NB4 (cell line): ENCODE measurements at regions not wholly inside any gene's neighbourhood (a gene's known extent, or its start where the extent isn't known, plus 50 kb on each side); places are given as distances from the start of the nearest gene placed in this dataset.
"Not testable (repeated sequence)": the region's sequence is repeated elsewhere in the genome, so short reads cannot be mapped to it uniquely, and the experiment has no call there.

ENCODE experiments used
- MYC ChIP-seq: IDR thresholded peaks from 2 replicates; pipeline ENCODE4 v1.6.1; 2011; ENCODE audit warnings: low read depth, low read length
- TF ChIP-seq, protein P1 (sequence below): IDR thresholded peaks from one replicate; pipeline ENCODE4 v1.5.1; 2012; ENCODE audit warnings: low read depth, low read length

DNA sequence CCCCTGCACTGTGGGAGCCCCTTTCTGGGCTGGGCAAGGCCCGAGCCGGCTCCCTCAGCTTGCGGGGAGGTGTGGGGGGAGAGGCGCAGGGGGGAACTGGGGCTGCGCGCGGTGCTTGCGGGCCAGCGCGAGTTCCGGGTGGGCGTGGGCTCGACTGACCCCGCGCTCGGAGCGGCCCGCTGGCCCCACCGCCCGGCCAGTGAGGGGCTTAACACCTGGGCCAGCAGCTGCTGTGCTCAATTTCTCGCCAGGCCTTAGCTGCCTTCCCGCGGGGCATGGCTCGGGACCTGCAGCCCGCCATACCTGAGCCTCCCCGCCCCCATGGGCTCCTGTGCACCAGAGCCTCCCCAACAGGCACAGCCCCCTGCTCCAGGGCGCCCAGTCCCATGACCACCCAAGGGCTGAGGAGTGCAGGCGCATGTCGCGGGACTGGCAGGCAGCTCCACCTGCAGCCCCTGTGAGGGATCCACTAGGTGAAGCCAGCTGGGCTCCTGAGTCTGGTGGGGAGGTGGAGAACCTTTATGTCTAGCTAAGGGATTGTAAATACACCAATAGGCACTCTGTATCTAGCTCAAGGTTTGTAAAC is 122.8 kb upstream of the FAT4 start:
- TF ChIP-seq, protein P1, sequence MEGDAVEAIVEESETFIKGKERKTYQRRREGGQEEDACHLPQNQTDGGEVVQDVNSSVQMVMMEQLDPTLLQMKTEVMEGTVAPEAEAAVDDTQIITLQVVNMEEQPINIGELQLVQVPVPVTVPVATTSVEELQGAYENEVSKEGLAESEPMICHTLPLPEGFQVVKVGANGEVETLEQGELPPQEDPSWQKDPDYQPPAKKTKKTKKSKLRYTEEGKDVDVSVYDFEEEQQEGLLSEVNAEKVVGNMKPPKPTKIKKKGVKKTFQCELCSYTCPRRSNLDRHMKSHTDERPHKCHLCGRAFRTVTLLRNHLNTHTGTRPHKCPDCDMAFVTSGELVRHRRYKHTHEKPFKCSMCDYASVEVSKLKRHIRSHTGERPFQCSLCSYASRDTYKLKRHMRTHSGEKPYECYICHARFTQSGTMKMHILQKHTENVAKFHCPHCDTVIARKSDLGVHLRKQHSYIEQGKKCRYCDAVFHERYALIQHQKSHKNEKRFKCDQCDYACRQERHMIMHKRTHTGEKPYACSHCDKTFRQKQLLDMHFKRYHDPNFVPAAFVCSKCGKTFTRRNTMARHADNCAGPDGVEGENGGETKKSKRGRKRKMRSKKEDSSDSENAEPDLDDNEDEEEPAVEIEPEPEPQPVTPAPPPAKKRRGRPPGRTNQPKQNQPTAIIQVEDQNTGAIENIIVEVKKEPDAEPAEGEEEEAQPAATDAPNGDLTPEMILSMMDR, result not testable (repeated sequence)
- TF ChIP-seq MYC, result not testable (repeated sequence)
